ENCODE measurements at regions not wholly inside any gene's neighbourhood (a gene's known extent, or its start where the extent isn't known, plus 50 kb on each side); places are given as distances from the start of the nearest gene placed in this dataset.

- peaks cover 3% of the 10 kb centered on the region for H3K4me1 Mint-ChIP-seq (ENCODE audit: low read depth)
- no peak for TF ChIP-seq CTCF (IDR thresholded peaks at IDR 0.05; ENCODE audit: unreplicated experiment)
- no peaks in the 10 kb centered on the region for H3K36me3 Mint-ChIP-seq (ENCODE audit: insufficient read depth)
- no peaks in the 10 kb centered on the region for H3K27me3 Mint-ChIP-seq
- no peaks in the 10 kb centered on the region for H3K9me3 Mint-ChIP-seq (ENCODE audit: low read depth)
- H3K27ac Mint-ChIP-seq, result no peak overlapping the region
- no peak overlapping the region for H3K4me3 Mint-ChIP-seq (ENCODE audit: low read depth)
- DNase-seq (ENCODE audit: low spot score, unreplicated experiment), result no peak
Observed at GRCh38 chr6:23983735-23984134, 142.3 kb upstream of the NRSN1 start.

- Mint-ChIP-seq H3K4me1 (ENCODE audit: low read depth) (peaks cover 3% of the 10 kb centered on the region), H3K27ac (no peak overlapping the region), H3K36me3 (ENCODE audit: insufficient read depth) (no peaks in the 10 kb centered on the region), H3K9me3 (ENCODE audit: low read depth) (no peaks in the 10 kb centered on the region), H3K4me3 (ENCODE audit: low read depth) (no peak overlapping the region), H3K27me3 (no peaks in the 10 kb centered on the region)
- no peak for TF ChIP-seq CTCF (IDR thresholded peaks at IDR 0.05; ENCODE audit: unreplicated experiment)
- DNase-seq (ENCODE audit: low spot score, unreplicated experiment), result no peak
Observed at GRCh38 chr6:23985015-23985414, 141.0 kb upstream of the NRSN1 start.

GRCh38 chr6:23989885-23990533 lies 136.0 kb upstream of the NRSN1 start:
- Mint-ChIP-seq H3K4me3 (ENCODE audit: low read depth) (no peak overlapping the region), H3K27ac (no peak overlapping the region), H3K9me3 (ENCODE audit: low read depth) (peaks cover 5% of the 10 kb centered on the region), H3K27me3 (no peaks in the 10 kb centered on the region), H3K4me1 (ENCODE audit: low read depth) (no peaks in the 10 kb centered on the region), H3K36me3 (ENCODE audit: insufficient read depth) (no peaks in the 10 kb centered on the region)
- TF ChIP-seq CTCF (IDR thresholded peaks at IDR 0.05; ENCODE audit: unreplicated experiment), result no peak
- no peak for DNase-seq (ENCODE audit: low spot score, unreplicated experiment)

- no peak overlapping the region for H3K27ac Mint-ChIP-seq
- no peak overlapping the region for H3K4me3 Mint-ChIP-seq (ENCODE audit: low read depth)
- no peak for TF ChIP-seq CTCF (IDR thresholded peaks at IDR 0.05; ENCODE audit: unreplicated experiment)
- no peaks in the 10 kb centered on the region for H3K27me3 Mint-ChIP-seq
- H3K36me3 Mint-ChIP-seq (ENCODE audit: insufficient read depth), result no peaks in the 10 kb centered on the region
- H3K4me1 Mint-ChIP-seq (ENCODE audit: low read depth), result no peaks in the 10 kb centered on the region
- DNase-seq (ENCODE audit: low spot score, unreplicated experiment), result no peak
- peaks cover 6% of the 10 kb centered on the region for H3K9me3 Mint-ChIP-seq (ENCODE audit: low read depth)
Observed at GRCh38 chr6:23994013-23994412, 132.0 kb upstream of the NRSN1 start.

GRCh38 chr6:24004062-24004461 lies 122.0 kb upstream of the NRSN1 start:
- Mint-ChIP-seq H3K36me3 (ENCODE audit: insufficient read depth) (no peaks in the 10 kb centered on the region), H3K9me3 (ENCODE audit: low read depth) (no peaks in the 10 kb centered on the region), H3K27me3 (no peaks in the 10 kb centered on the region), H3K27ac (no peak overlapping the region), H3K4me3 (ENCODE audit: low read depth) (no peak overlapping the region), H3K4me1 (ENCODE audit: low read depth) (peaks cover 8% of the 10 kb centered on the region)
- no peak for TF ChIP-seq CTCF (IDR thresholded peaks at IDR 0.05; ENCODE audit: unreplicated experiment)
- no peak for DNase-seq (ENCODE audit: low spot score, unreplicated experiment)

Measured in progenitor cell of endocrine pancreas (in vitro differentiated cells).